Sigmoid colon (tissue), 3 donors: ENCODE measurements at regions not wholly inside any gene's neighbourhood (a gene's known extent, or its start where the extent isn't known, plus 50 kb on each side); places are given as distances from the start of the nearest gene placed in this dataset.

Experiments used
- POLR2A ChIP-seq, 2 donors: fragments of 450-650 bp; IDR thresholded peaks; one replicate each; pipeline ENCODE4 v1.6.1; 2016; ENCODE audit warnings: antibody characterized with exemption in 2 of 2, mild to moderate bottlenecking in 2 of 2, moderate library complexity in 2 of 2
- TF ChIP-seq, protein P1 (sequence below), 4 experiments: fragments of 450-650 bp in 3 of 4; fragments of 200-600 bp in 1 of 4; IDR thresholded peaks; one replicate each; pipeline ENCODE4 v1.5.1; 2016 to 2019; ENCODE audit warnings: antibody characterized with exemption in 4 of 4, mild to moderate bottlenecking in 3 of 4, moderate library complexity in 2 of 4

DNA sequence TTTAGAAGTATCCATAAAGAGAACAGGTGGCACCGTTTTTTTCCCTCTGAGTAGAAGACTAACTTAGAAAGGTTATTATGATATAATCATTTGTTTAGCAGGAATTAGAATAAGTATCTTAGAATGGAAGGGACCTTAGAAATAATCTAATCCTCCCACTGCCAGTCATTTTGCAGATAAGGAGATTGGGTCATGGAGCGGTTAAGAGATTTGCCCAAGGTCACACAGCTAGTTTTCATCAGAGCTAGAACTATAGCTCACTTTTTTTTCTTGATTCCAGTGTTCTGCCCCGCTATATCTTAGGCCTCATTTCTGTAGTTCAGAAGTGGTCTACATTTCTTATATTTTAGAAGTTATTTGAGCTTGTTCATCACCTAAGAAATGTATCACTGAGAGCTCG lies 139.6 kb downstream of the PRL start:
- TF ChIP-seq, protein P1, sequence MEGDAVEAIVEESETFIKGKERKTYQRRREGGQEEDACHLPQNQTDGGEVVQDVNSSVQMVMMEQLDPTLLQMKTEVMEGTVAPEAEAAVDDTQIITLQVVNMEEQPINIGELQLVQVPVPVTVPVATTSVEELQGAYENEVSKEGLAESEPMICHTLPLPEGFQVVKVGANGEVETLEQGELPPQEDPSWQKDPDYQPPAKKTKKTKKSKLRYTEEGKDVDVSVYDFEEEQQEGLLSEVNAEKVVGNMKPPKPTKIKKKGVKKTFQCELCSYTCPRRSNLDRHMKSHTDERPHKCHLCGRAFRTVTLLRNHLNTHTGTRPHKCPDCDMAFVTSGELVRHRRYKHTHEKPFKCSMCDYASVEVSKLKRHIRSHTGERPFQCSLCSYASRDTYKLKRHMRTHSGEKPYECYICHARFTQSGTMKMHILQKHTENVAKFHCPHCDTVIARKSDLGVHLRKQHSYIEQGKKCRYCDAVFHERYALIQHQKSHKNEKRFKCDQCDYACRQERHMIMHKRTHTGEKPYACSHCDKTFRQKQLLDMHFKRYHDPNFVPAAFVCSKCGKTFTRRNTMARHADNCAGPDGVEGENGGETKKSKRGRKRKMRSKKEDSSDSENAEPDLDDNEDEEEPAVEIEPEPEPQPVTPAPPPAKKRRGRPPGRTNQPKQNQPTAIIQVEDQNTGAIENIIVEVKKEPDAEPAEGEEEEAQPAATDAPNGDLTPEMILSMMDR (IDR thresholded peaks at IDR 0.05): no peak
- TF ChIP-seq POLR2A (IDR thresholded peaks at IDR 0.05): no peak
